HEK293 (cell line): ENCODE measurements at regions not wholly inside any gene's neighbourhood (a gene's known extent, or its start where the extent isn't known, plus 50 kb on each side); places are given as distances from the start of the nearest gene placed in this dataset.

Source experiments
- EGR2 ChIP-seq: fragments of 450-650 bp; formaldehyde crosslinking; IDR thresholded peaks from 2 replicates; pipeline ENCODE4 v1.5.1; 2016; ENCODE audit warnings: low read depth, missing biosample characterization, missing genetic modification characterization
- GFI1B ChIP-seq: fragments of 450-650 bp; formaldehyde crosslinking; IDR thresholded peaks from 2 replicates; pipeline ENCODE4 v1.5.1; 2016; ENCODE audit warnings: missing biosample characterization, missing genetic modification characterization
- KLF16 ChIP-seq: fragments of 450-650 bp; formaldehyde crosslinking; IDR thresholded peaks from 2 replicates; pipeline ENCODE4 v1.5.1; 2017; ENCODE audit warnings: missing biosample characterization, missing genetic modification characterization
- SP2 ChIP-seq: fragments of 450-650 bp; formaldehyde crosslinking; IDR thresholded peaks from 2 replicates; pipeline ENCODE4 v1.5.1; 2016; ENCODE audit warnings: missing biosample characterization, missing genetic modification characterization
- ZBTB20 ChIP-seq: fragments of 450-650 bp; formaldehyde crosslinking; IDR thresholded peaks from 2 replicates; pipeline ENCODE4 v1.5.1; 2016; ENCODE audit warnings: missing biosample characterization, missing genetic modification characterization
- ZEB2 ChIP-seq: fragments of 450-650 bp; formaldehyde crosslinking; IDR thresholded peaks from 2 replicates; pipeline ENCODE4 v1.5.1; 2016; ENCODE audit warnings: missing biosample characterization, missing genetic modification characterization
- ZFHX2 ChIP-seq: fragments of 450-650 bp; formaldehyde crosslinking; conservative IDR thresholded peaks from 2 replicates; pipeline ENCODE4 v1.5.1; 2016; ENCODE audit warnings: missing biosample characterization, missing genetic modification characterization
- ZFP37 ChIP-seq: fragments of 450-650 bp; formaldehyde crosslinking; IDR thresholded peaks from 2 replicates; pipeline ENCODE4 v1.5.1; 2016; ENCODE audit warnings: missing biosample characterization, missing genetic modification characterization
- ZNF223 ChIP-seq: fragments of 450-650 bp; formaldehyde crosslinking; IDR thresholded peaks from 2 replicates; pipeline ENCODE4 v1.5.1; 2016; ENCODE audit warnings: missing biosample characterization, missing genetic modification characterization
- ZNF335 ChIP-seq: fragments of 450-650 bp; formaldehyde crosslinking; conservative IDR thresholded peaks from 2 replicates; pipeline ENCODE4 v1.5.1; 2016; ENCODE audit warnings: missing biosample characterization, missing genetic modification characterization
- ZNF341 ChIP-seq: fragments of 450-650 bp; formaldehyde crosslinking; IDR thresholded peaks from 2 replicates; pipeline ENCODE4; 2016; ENCODE audit warnings: low read depth, missing biosample characterization, missing genetic modification characterization
- ZNF394 ChIP-seq: fragments of 450-650 bp; formaldehyde crosslinking; IDR thresholded peaks from 2 replicates; pipeline ENCODE4 v1.5.1; 2016; ENCODE audit warnings: missing biosample characterization, missing genetic modification characterization, mild to moderate bottlenecking, moderate library complexity, borderline replicate concordance
- ZNF423 ChIP-seq: fragments of 450-650 bp; formaldehyde crosslinking; IDR thresholded peaks from 2 replicates; pipeline ENCODE4 v1.5.1; 2016; ENCODE audit warnings: missing biosample characterization, missing genetic modification characterization
- ZNF510 ChIP-seq: fragments of 450-650 bp; formaldehyde crosslinking; IDR thresholded peaks from 2 replicates; pipeline ENCODE4 v1.5.1; 2018; ENCODE audit warnings: mild to moderate bottlenecking, missing genetic modification characterization, missing biosample characterization; ENCODE audit not compliant: insufficient replicate concordance
- ZNF561 ChIP-seq: fragments of 450-650 bp; IDR thresholded peaks from 2 replicates; pipeline ENCODE4 v1.5.1; 2018; ENCODE audit warnings: missing biosample characterization, missing genetic modification characterization, borderline replicate concordance
- ZNF585B ChIP-seq: fragments of 450-650 bp; formaldehyde crosslinking; IDR thresholded peaks from 2 replicates; pipeline ENCODE4 v1.5.1; 2016; ENCODE audit warnings: missing biosample characterization, missing genetic modification characterization
- ZNF660 ChIP-seq: fragments of 450-650 bp; IDR thresholded peaks from 2 replicates; pipeline ENCODE4 v1.5.1; 2018; ENCODE audit warnings: missing biosample characterization, mild to moderate bottlenecking, missing genetic modification characterization
- ZNF664 ChIP-seq: fragments of 450-650 bp; formaldehyde crosslinking; IDR thresholded peaks from 2 replicates; pipeline ENCODE4 v1.5.1; 2016; ENCODE audit warnings: missing biosample characterization, missing genetic modification characterization
- ZNF768 ChIP-seq: fragments of 450-650 bp; formaldehyde crosslinking; IDR thresholded peaks from 2 replicates; pipeline ENCODE4 v1.5.1; 2018; ENCODE audit warnings: missing biosample characterization, mild to moderate bottlenecking, missing genetic modification characterization
- ZNF777 ChIP-seq: fragments of 450-650 bp; formaldehyde crosslinking; IDR thresholded peaks from 2 replicates; pipeline ENCODE4 v1.5.1; 2017; ENCODE audit warnings: missing biosample characterization, missing genetic modification characterization, borderline replicate concordance
- ZNF830 ChIP-seq: fragments of 450-650 bp; IDR thresholded peaks from 2 replicates; pipeline ENCODE4 v1.5.0; 2018; ENCODE audit warnings: missing biosample characterization, missing genetic modification characterization, low read depth, mild to moderate bottlenecking, moderate library complexity
- ZSCAN30 ChIP-seq: fragments of 450-650 bp; IDR thresholded peaks from 2 replicates; pipeline ENCODE4 v1.5.1; 2018; ENCODE audit warnings: missing biosample characterization, mild to moderate bottlenecking, missing genetic modification characterization, moderate library complexity
- TF ChIP-seq, protein P1 (sequence below): fragments of 450-650 bp; IDR thresholded peaks from 2 replicates; pipeline ENCODE4 v1.5.1; 2018; ENCODE audit warnings: missing biosample characterization, missing genetic modification characterization
- TF ChIP-seq, protein P2 (sequence below): fragments of 450-650 bp; formaldehyde crosslinking; IDR thresholded peaks from 2 replicates; pipeline ENCODE4 v1.5.1; 2016; ENCODE audit warnings: missing biosample characterization, missing genetic modification characterization
- TF ChIP-seq, protein P3 (sequence below): fragments of 450-650 bp; formaldehyde crosslinking; IDR thresholded peaks from 2 replicates; pipeline ENCODE4 v1.5.1; 2016; ENCODE audit warnings: missing biosample characterization, missing genetic modification characterization
- TF ChIP-seq, protein P4 (sequence below): fragments of 450-650 bp; formaldehyde crosslinking; IDR thresholded peaks from 2 replicates; pipeline ENCODE4 v1.5.1; 2016; ENCODE audit warnings: missing biosample characterization, missing genetic modification characterization
- TF ChIP-seq, protein P5 (sequence below): fragments of 450-650 bp; formaldehyde crosslinking; IDR thresholded peaks from 2 replicates; pipeline ENCODE4 v1.5.1; 2016; ENCODE audit warnings: missing biosample characterization, missing genetic modification characterization
- TF ChIP-seq, protein P6 (sequence below): fragments of 450-650 bp; formaldehyde crosslinking; IDR thresholded peaks from 2 replicates; pipeline ENCODE4 v1.5.1; 2017; ENCODE audit warnings: missing biosample characterization, missing genetic modification characterization

DNA sequence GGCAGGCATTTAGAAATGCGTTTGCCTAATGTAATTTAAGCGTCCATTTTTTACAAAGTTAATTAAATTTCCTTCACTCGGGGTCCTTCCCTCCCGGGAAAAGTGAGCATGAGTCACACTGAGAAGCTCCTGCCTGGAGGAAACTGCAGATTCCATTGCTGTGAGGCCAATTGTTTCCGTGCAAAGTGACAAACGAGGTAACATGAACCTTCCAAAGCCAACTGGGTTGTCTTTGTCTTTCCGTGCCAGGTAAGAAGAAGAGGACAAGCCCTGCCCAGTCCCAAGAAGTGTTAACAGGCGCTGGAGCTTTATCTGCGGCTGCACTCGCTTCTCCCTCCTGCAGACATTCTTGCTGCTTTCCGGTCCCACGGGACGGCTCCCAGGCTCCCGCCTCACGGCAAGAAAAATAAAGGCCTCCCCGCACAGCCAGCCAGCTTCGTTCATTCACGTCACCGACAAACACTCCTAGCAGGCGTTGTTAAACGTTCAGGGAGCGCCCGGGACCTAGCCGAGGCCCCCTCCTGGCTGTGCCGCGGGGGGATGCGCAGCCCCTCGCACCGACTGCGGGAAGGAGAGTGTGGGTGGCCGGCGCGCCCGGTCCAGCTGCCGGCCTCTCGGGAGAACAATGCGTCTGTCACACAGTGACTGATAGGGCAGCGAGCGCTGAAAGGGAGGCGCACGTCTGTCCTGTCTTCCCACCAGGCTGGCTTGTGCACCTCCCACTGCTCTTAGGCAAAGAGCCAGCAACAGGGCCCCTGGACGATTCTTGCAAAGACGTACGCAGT lies 61.5 kb upstream of the HDDC2 start (continued):
- TF ChIP-seq ZNF585B (tag by site-specific recombination) (no peak), ZSCAN30 (tag by site-specific recombination) (peak; percentile 95), ZFP37 (peak; percentile 70; the same call in 1 of the 2 replicates), ZBTB20 (tag by site-specific recombination) (peak; percentile 96), GFI1B (tag by site-specific recombination) (no peak), ZNF394 (tag by site-specific recombination) (peak; percentile 82; the same call in 1 of the 2 replicates), SP2 (peak; percentile 45; the same call in 1 of the 2 replicates), ZNF510 (tag by site-specific recombination) (no peak), ZNF830 (tag by site-specific recombination) (no peak), ZNF777 (peak; percentile 89), ZNF341 (tag by site-specific recombination) (peak; percentile 100), KLF16 (peak; percentile 53; the same call in 1 of the 2 replicates), ZNF223 (0 out of 2 replicates have a peak, but pooled peaks have one; percentile 34), ZNF335 (tag by site-specific recombination) (peak; percentile 96), ZNF561 (tag by site-specific recombination) (peak; percentile 74; the same call in 1 of the 2 replicates), ZEB2 (tag by site-specific recombination) (peak; percentile 91), ZNF664 (tag by site-specific recombination) (no peak), ZNF423 (tag by site-specific recombination) (peak; percentile 69), EGR2 (peak; percentile 97; the same call in 1 of the 2 replicates), ZNF660 (tag by site-specific recombination) (peak; percentile 48), ZNF768 (tag by site-specific recombination) (no peak), ZFHX2 (peak; percentile 98)
- TF ChIP-seq, protein P1, sequence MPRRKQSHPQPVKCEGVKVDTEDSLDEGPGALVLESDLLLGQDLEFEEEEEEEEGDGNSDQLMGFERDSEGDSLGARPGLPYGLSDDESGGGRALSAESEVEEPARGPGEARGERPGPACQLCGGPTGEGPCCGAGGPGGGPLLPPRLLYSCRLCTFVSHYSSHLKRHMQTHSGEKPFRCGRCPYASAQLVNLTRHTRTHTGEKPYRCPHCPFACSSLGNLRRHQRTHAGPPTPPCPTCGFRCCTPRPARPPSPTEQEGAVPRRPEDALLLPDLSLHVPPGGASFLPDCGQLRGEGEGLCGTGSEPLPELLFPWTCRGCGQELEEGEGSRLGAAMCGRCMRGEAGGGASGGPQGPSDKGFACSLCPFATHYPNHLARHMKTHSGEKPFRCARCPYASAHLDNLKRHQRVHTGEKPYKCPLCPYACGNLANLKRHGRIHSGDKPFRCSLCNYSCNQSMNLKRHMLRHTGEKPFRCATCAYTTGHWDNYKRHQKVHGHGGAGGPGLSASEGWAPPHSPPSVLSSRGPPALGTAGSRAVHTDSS (tag by site-specific recombination), result 0 out of 2 replicates have a peak, but pooled peaks have one; percentile 28
- TF ChIP-seq, protein P2, sequence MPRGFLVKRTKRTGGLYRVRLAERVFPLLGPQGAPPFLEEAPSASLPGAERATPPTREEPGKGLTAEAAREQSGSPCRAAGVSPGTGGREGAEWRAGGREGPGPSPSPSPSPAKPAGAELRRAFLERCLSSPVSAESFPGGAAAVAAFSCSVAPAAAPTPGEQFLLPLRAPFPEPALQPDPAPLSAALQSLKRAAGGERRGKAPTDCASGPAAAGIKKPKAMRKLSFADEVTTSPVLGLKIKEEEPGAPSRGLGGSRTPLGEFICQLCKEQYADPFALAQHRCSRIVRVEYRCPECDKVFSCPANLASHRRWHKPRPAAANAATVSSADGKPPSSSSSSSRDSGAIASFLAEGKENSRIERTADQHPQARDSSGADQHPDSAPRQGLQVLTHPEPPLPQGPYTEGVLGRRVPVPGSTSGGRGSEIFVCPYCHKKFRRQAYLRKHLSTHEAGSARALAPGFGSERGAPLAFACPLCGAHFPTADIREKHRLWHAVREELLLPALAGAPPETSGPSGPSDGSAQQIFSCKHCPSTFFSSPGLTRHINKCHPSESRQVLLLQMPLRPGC (tag by site-specific recombination), result peak; percentile 76
- TF ChIP-seq, protein P3, sequence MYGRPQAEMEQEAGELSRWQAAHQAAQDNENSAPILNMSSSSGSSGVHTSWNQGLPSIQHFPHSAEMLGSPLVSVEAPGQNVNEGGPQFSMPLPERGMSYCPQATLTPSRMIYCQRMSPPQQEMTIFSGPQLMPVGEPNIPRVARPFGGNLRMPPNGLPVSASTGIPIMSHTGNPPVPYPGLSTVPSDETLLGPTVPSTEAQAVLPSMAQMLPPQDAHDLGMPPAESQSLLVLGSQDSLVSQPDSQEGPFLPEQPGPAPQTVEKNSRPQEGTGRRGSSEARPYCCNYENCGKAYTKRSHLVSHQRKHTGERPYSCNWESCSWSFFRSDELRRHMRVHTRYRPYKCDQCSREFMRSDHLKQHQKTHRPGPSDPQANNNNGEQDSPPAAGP (tag by site-specific recombination), result peak; percentile 86
- TF ChIP-seq, protein P4, sequence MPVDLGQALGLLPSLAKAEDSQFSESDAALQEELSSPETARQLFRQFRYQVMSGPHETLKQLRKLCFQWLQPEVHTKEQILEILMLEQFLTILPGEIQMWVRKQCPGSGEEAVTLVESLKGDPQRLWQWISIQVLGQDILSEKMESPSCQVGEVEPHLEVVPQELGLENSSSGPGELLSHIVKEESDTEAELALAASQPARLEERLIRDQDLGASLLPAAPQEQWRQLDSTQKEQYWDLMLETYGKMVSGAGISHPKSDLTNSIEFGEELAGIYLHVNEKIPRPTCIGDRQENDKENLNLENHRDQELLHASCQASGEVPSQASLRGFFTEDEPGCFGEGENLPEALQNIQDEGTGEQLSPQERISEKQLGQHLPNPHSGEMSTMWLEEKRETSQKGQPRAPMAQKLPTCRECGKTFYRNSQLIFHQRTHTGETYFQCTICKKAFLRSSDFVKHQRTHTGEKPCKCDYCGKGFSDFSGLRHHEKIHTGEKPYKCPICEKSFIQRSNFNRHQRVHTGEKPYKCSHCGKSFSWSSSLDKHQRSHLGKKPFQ (tag by site-specific recombination), result peak; percentile 75
- TF ChIP-seq, protein P5, sequence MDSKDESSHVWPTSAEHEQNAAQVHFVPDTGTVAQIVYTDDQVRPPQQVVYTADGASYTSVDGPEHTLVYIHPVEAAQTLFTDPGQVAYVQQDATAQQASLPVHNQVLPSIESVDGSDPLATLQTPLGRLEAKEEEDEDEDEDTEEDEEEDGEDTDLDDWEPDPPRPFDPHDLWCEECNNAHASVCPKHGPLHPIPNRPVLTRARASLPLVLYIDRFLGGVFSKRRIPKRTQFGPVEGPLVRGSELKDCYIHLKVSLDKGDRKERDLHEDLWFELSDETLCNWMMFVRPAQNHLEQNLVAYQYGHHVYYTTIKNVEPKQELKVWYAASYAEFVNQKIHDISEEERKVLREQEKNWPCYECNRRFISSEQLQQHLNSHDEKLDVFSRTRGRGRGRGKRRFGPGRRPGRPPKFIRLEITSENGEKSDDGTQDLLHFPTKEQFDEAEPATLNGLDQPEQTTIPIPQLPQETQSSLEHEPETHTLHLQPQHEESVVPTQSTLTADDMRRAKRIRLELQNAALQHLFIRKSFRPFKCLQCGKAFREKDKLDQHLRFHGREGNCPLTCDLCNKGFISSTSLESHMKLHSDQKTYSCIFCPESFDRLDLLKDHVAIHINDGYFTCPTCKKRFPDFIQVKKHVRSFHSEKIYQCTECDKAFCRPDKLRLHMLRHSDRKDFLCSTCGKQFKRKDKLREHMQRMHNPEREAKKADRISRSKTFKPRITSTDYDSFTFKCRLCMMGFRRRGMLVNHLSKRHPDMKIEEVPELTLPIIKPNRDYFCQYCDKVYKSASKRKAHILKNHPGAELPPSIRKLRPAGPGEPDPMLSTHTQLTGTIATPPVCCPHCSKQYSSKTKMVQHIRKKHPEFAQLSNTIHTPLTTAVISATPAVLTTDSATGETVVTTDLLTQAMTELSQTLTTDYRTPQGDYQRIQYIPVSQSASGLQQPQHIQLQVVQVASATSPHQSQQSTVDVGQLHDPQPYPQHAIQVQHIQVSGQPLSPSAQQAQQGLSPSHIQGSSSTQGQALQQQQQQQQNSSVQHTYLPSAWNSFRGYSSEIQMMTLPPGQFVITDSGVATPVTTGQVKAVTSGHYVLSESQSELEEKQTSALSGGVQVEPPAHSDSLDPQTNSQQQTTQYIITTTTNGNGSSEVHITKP (tag by site-specific recombination), result peak; percentile 55
- TF ChIP-seq, protein P6, sequence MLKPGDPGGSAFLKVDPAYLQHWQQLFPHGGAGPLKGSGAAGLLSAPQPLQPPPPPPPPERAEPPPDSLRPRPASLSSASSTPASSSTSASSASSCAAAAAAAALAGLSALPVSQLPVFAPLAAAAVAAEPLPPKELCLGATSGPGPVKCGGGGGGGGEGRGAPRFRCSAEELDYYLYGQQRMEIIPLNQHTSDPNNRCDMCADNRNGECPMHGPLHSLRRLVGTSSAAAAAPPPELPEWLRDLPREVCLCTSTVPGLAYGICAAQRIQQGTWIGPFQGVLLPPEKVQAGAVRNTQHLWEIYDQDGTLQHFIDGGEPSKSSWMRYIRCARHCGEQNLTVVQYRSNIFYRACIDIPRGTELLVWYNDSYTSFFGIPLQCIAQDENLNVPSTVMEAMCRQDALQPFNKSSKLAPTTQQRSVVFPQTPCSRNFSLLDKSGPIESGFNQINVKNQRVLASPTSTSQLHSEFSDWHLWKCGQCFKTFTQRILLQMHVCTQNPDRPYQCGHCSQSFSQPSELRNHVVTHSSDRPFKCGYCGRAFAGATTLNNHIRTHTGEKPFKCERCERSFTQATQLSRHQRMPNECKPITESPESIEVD (tag by site-specific recombination), result peak; percentile 88
